ENCODE measurements at regions not wholly inside any gene's neighbourhood (a gene's known extent, or its start where the extent isn't known, plus 50 kb on each side); places are given as distances from the start of the nearest gene placed in this dataset.
"Not testable (repeated sequence)": the region's sequence is repeated elsewhere in the genome, so short reads cannot be mapped to it uniquely, and the experiment has no call there.

DNA sequence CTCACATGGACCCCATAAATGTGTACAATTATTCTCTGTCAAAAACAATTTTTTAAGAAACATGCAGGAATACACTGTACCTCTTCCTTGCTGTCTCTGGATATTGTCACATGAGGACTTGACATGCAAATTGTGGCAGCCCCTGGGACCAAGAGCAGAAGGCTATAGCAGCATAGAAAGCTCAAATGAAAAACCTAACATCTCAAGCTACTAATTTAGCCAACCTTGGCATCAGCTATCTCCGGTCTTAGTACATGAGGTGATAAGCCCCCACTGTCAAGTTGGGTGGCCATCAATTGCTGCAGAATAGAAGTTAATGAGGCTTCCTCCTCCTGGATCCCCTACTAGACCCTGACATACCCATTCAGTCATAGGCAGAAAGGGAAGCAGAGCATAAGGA, 101.0 kb upstream of the CLEC6A start:
- TF ChIP-seq, protein P1, sequence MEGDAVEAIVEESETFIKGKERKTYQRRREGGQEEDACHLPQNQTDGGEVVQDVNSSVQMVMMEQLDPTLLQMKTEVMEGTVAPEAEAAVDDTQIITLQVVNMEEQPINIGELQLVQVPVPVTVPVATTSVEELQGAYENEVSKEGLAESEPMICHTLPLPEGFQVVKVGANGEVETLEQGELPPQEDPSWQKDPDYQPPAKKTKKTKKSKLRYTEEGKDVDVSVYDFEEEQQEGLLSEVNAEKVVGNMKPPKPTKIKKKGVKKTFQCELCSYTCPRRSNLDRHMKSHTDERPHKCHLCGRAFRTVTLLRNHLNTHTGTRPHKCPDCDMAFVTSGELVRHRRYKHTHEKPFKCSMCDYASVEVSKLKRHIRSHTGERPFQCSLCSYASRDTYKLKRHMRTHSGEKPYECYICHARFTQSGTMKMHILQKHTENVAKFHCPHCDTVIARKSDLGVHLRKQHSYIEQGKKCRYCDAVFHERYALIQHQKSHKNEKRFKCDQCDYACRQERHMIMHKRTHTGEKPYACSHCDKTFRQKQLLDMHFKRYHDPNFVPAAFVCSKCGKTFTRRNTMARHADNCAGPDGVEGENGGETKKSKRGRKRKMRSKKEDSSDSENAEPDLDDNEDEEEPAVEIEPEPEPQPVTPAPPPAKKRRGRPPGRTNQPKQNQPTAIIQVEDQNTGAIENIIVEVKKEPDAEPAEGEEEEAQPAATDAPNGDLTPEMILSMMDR (IDR thresholded peaks at IDR 0.05; ENCODE audit: low read length), result not testable (repeated sequence)
- TF ChIP-seq EZH2 (IDR thresholded peaks at IDR 0.05; ENCODE audit: borderline replicate concordance, low read length), result not testable (repeated sequence)
